HG02571 (cell line): ENCODE measurements at regions not wholly inside any gene's neighbourhood (a gene's known extent, or its start where the extent isn't known, plus 50 kb on each side); places are given as distances from the start of the nearest gene placed in this dataset.
"Not testable (repeated sequence)": the region's sequence is repeated elsewhere in the genome, so short reads cannot be mapped to it uniquely, and the experiment has no call there.

ENCODE experiments used
- ATAC-seq: cut with Tn5 transposase; IDR thresholded peaks from one replicate; pipeline ENCODE4 v1.9.1; 2021; ENCODE audit warnings: mild to moderate bottlenecking, moderate library complexity; ENCODE audit not compliant: unreplicated experiment

DNA sequence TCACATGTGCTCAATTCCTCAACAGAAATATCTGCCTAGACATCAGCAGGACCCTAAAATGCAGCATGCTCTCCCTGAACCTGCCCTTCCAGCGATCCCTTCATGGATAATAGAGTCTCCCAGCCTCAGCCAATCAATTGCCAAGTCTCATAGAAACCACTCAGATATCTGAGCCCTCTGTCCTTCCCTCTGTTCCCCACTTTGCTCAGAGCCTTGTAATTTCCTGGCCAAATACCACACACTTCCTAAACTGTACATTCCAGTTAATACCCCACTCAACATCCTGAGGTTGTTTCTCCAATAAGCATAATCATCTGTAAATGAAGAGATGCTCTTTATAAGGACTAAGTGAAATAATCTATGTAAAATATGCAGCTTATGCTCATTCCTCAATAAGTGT, 59.3 kb upstream of the PTGFRN start:
- no peak for ATAC-seq

DNA sequence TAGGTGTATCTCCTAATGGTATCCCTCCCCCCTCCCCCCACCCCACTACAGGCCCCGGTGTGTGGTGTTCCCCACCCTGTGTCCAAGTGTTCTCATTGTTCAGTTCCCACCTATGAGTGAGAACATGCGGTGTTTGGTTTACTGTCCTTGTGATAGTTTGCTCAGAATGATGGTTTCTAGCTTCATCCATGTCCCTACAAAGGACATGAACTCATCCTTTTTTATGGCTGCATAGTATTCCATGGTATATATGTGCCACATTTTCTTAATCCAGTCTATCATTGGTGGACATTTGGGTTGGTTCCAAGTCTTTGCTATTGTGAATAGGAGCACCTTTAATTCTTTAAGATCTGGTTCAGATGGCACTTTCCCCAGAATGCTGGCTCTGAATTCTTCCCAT, 58.5 kb upstream of the PTGFRN start:
- not testable (repeated sequence) for ATAC-seq

DNA sequence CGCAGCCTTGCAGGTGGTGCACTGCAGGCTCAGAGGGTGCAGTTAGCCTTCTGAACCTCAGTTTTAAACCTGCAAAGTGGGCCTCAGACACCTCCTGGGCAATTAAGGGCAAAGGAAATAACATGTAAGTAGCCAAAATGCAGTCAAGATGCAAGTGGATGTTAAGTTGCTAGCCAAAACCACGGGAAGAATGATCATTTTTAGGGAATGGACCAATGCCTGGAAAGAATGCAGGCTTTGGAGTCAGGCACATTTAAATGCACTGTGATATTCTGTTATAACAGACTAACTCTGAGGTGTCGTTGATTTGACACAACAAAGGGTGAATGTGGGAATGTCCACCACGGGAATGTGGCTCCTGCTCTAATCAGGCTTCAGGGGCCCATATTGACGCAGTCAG, 57.9 kb upstream of the PTGFRN start:
- no peak for ATAC-seq

DNA sequence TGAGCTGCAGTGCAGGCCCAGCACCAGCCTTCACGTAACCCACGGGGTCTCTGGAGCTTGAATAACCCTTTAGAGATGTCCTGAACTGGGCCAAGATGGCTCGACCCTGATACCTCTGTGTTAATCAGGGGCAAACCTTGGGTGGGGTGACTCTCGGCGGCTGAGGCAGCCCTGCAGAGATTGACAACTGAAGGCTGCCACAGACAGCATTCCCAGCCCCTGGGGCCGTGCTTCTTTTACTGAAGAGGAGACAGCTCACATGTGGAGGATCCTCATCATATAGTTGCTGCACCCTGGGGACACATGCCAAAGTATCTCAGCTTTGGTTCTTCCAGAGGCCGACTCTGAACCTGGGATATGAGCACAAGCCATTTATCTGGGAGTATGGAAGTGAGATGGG, 57.3 kb upstream of the PTGFRN start:
- no peak for ATAC-seq

DNA sequence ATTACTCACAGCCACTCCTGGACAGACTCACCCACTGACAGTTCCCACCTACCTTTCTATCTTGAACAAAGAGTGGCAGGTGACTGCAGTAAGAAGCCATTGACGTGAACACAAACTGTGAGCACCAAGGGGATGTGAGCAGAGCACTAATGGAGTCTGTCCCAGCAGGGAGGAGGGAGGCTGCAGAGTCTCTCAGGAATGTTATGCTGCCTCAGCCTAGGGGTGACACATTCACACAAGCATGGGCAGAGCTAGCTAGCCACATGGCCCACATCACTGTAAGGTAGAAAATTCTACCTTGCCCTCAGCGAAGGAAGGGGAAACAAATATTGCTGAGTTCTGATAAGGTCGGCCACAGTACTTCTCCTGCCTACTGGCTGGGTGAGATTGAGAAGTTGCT, 56.8 kb upstream of the PTGFRN start:
- no peak for ATAC-seq

DNA sequence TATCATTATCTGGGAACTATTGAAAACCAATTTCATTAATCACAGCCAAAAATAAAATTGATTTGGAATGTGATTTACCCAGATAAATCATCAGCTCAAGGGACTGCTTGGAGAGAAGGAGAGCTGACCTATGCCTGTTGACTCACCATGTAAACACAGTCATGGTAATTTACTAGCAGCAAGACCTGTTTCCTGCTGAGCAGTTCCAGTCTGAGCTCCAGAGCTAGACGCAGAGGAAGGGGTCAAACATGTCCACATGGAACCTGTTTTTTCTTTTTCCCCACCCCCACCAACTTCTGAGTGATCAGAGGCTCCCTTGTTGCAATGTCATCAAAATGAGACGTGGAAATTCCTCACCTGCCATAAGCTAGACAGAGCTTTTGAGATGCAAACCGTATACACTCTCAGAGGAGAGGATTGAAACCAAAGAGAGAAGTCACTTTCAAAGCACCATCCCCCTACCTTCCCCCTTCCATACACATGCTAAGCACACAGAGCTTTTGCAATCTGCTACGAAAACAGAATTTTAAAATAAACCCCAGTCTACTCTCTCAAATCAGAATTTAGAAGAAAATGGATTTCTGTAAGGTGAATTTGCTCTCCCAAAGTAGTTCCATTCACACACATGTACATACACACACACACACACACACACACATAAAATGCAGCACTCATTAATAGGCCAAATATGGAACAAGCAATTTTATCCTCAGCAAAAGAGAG, 55.9 kb upstream of the PTGFRN start:
- ATAC-seq, result no peak

DNA sequence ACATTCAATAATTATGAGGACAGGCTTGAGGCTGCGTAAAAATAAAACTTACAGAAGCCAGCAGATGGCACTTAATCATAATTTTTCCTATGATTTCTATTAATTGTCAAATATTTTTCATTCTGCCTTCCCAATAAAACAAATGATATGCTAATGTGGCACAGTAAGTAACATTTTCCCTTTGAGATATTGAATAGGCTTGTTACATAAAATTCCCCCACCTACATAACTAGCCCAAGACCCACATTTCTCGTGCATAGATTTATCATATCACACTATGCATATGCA, 55.4 kb upstream of the PTGFRN start:
- no peak for ATAC-seq

DNA sequence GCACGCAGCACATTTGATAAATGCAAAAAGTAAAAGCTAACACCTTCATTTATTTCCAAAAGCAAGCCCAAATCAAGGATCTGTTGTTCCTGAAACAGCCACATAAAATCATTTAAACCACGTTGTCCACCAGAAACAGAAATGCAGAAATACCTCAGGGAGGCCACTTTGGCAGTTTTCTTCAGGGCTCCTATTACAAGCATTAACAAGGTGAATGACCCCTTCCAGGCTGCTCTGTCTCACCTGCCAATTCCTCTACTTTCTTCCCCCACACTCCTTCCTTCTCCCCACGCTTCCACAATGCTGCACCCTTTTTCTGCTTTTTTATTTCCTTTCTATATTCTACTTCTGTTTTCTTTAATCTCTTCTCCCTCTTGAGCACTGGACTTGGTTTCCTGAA, 55.0 kb upstream of the PTGFRN start:
- no peak for ATAC-seq

DNA sequence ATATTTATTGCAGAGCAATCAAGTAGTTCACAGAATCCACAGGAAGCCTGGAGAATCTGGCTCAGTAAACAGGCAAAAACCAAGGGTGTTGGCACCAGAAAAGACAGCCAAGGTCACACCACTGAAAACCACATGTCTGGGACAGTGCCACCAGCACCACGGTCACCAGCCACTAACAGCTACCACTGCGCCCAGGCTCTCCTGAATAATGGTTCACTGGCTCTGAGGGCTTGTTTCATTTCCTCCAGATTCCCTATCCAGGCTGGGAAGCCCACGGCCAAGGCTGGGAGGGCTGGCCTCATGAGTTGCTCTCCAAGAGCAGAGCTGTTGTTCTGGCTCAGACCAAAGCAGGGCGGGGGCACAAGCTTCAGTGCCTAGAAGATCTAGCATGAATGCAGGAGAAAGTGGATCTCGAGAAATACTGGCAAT, 54.5 kb upstream of the PTGFRN start:
- ATAC-seq, result no peak

DNA sequence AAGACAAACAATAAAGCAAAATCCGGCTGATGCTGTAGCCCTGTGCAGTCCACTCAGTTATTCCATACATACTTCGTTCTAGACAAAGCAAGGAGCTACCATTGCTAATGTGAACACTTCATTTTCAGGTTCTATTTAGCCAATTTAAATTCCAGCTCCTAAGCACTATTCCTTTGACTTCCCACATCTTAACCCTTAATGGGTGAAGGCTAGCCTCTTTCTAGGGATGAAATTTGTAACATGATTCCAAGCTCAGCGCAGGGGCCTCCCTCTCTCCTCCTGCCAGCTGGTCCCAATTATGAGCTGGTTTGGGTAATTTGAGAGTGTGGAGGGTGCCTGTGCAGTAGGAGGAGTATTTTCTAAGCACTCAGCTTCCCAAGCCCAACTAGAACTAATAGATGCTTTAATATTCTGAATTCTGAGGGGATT, 53.9 kb upstream of the PTGFRN start:
- ATAC-seq, result no peak

DNA sequence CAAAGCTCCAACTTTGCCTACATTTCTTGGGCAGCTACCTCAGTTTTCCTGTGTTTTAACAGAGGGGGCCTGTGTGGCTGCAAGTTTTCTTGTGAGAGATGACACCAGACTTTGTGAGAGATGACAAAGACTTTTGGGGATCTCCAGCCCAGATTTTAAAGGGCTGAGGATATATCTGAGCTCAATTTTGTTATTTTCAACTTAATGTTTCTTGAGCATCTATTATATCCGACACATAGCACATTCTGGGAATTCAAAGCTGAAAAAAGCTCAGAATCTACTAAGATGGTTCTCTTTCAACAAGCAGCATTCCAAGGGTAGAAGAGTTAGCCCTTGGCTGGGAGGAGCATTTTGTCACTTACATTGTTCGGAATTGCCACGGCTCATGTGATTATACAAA, 53.4 kb upstream of the PTGFRN start:
- no peak for ATAC-seq

DNA sequence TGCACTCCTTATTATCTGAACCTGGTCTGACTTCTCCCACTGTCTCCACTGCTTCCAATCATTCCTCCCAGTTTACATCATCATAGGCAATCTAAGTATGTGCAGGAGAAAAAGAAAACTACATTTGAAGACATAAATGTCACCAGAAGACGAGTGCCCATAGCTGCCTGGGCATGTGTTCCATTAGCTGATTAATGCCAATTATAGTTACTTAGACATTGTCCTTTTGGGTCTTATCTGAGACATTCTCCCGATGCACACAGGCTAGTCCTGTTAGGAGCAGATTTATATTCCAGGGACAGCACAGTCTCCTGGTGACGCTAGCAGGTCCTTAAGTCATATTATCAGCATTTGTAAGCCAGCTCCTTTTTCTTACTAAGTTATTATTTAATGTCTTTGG, 52.6 kb upstream of the PTGFRN start:
- ATAC-seq, result no peak
